HepG2 (cell line): ENCODE measurements at regions not wholly inside any gene's neighbourhood (a gene's known extent, or its start where the extent isn't known, plus 50 kb on each side); places are given as distances from the start of the nearest gene placed in this dataset.

Source experiments
- ATAC-seq: fragments of 200-7000 bp; cut with Tn5 transposase; 3 replicates; pipeline ENCODE4 v1.9.1; 2020; ENCODE audit warnings: mild to moderate bottlenecking, moderate library complexity
- BruUV-seq: library from RNA; stranded (reverse); fragments of 400-500 nt; replicated peaks from 2 replicates; lab custom pipeline; 2021; lab: Mats Ljungman, UMichigan
- CTCF ChIA-PET: fragments of 300-600 bp; formaldehyde crosslinking; extraction: SDS; loops from one replicate; lab custom pipeline; 2021; ENCODE audit warnings: low total read pairs, inconsistent platforms, low intra/inter-chr PET ratio; lab: Yijun Ruan, JAX
- POLR2A ChIA-PET: fragments of 350-600 bp; sonication (Branson Sonifier 250); formaldehyde crosslinking; loops from one replicate; lab custom pipeline; 2020; ENCODE audit warnings: antibody characterized with exemption, inconsistent platforms; lab: Yijun Ruan, JAX
- DNase-seq: peaks from one replicate; pipeline ENCODE4 v3.0.0-alpha.2; 2015; ENCODE audit warnings: low spot score
- FAIRE-seq: peaks from 3 replicates; lab custom pipeline; 2011; peaks lifted over from hg19 to GRCh38; lab: Jason Lieb, UNC
- H2AFZ ChIP-seq: one replicate; pipeline ENCODE4 v1.6.1; 2011; ENCODE audit warnings: low read length, inconsistent platforms
- H3K27ac ChIP-seq: fragments of 300-600 bp; 3 replicates; pipeline ENCODE4 v1.8.0; 2011; ENCODE audit warnings: mixed run types, mild to moderate bottlenecking, mixed read lengths, low read length, inconsistent platforms; ENCODE audit not compliant: insufficient read depth; ENCODE audit errors: extremely low read length
- H3K27me3 ChIP-seq, 2 experiments: fragments of 200-600 bp in 1 of 2; 2 replicates in 1 of 2; 3 replicates in 1 of 2; pipeline versions ENCODE4 v1.6.0 to v1.8.0; 2011; ENCODE audit warnings: low read length in 2 of 2, mild to moderate bottlenecking in 2 of 2, moderate library complexity in 2 of 2, inconsistent platforms in 1 of 2; ENCODE audit not compliant: insufficient read depth in 2 of 2, control insufficient read depth in 1 of 2
- H3K36me3 ChIP-seq, 2 experiments: fragments of 200-600 bp in 1 of 2; replicated peaks in 1 of 2; 2 replicates in 1 of 2; 3 replicates in 1 of 2; pipeline versions ENCODE4 v1.5.1 to v1.8.0; 2011; ENCODE audit warnings: low read length in 2 of 2, inconsistent platforms in 1 of 2; ENCODE audit not compliant: insufficient read depth in 2 of 2, control insufficient read depth in 1 of 2
- H3K4me1 ChIP-seq: 2 replicates; pipeline ENCODE4 v1.5.1; 2012; ENCODE audit warnings: low read length, inconsistent platforms; ENCODE audit not compliant: insufficient read depth
- H3K4me2 ChIP-seq: 2 replicates; pipeline ENCODE4 v1.6.0; 2011; ENCODE audit warnings: low read depth, low read length, inconsistent platforms
- H3K4me3 ChIP-seq, 3 experiments: fragments of 200-600 bp in 1 of 3; sonication (generic), shearing (Covaris generic) in 1 of 3; replicated peaks in 1 of 3; 2 replicates each; pipeline ENCODE4 v1.5.1; 2011 to 2016; ENCODE audit warnings: low read length in 3 of 3, inconsistent platforms in 2 of 3, low read depth in 2 of 3, mild to moderate bottlenecking in 2 of 3, control low read depth in 1 of 3, mixed read lengths in 1 of 3; ENCODE audit not compliant: insufficient read depth in 1 of 3
- H3K79me2 ChIP-seq: one replicate; pipeline ENCODE4 v1.6.1; 2011; ENCODE audit warnings: low read length, inconsistent platforms; ENCODE audit not compliant: insufficient read depth
- H3K9ac ChIP-seq: 2 replicates; pipeline ENCODE4 v1.6.0; 2011; ENCODE audit warnings: mild to moderate bottlenecking, low read depth, low read length, inconsistent platforms; ENCODE audit not compliant: insufficient read depth
- H3K9me3 ChIP-seq: 2 replicates; pipeline ENCODE4 v1.5.1; 2012; ENCODE audit warnings: mild to moderate bottlenecking, low read length
- H4K20me1 ChIP-seq: 2 replicates; pipeline ENCODE4 v1.6.0; 2011; ENCODE audit warnings: inconsistent platforms, mild to moderate bottlenecking, low read length, moderate library complexity; ENCODE audit not compliant: insufficient read depth
- ATF7 ChIP-seq, 2 experiments: fragments of 450-650 bp in 1 of 2; sonication (generic) in 1 of 2; formaldehyde crosslinking in 1 of 2; IDR thresholded peaks; 2 replicates each; pipeline versions ENCODE4 v1.4.0 to v1.6.1; 2016 to 2020; ENCODE audit warnings: antibody characterized with exemption in 1 of 2, mild to moderate bottlenecking in 1 of 2, missing genetic modification reagents in 1 of 2
- BORCS8-MEF2B ChIP-seq: sonication (generic); formaldehyde crosslinking; IDR thresholded peaks from 2 replicates; pipeline ENCODE4 v1.8.0; 2022; ENCODE audit warnings: mild to moderate bottlenecking, missing genetic modification reagents
- DMTF1 ChIP-seq: sonication (generic); formaldehyde crosslinking; IDR thresholded peaks from 2 replicates; pipeline ENCODE4 v1.4.0; 2020; ENCODE audit warnings: mild to moderate bottlenecking, missing genetic modification reagents
- MIER2 ChIP-seq: IDR thresholded peaks from 2 replicates; pipeline ENCODE4 v1.6.1; 2016; ENCODE audit warnings: missing biosample characterization, missing genetic modification reagents
- SRY ChIP-seq: sonication (generic); formaldehyde crosslinking; IDR thresholded peaks from 2 replicates; pipeline ENCODE4 v1.8.0; 2022; ENCODE audit warnings: mild to moderate bottlenecking, missing genetic modification reagents
- ZIK1 ChIP-seq: sonication (generic); formaldehyde crosslinking; IDR thresholded peaks from 2 replicates; pipeline ENCODE4 v1.5.0; 2020; ENCODE audit warnings: mild to moderate bottlenecking, low read depth, missing genetic modification reagents, borderline replicate concordance
- ZNF263 ChIP-seq: sonication (generic); formaldehyde crosslinking; IDR thresholded peaks from 2 replicates; pipeline ENCODE4 v1.4.0; 2020; ENCODE audit warnings: missing genetic modification reagents
- ZNF552 ChIP-seq: sonication (generic); formaldehyde crosslinking; IDR thresholded peaks from 2 replicates; pipeline ENCODE4 v1.9.0; 2022; ENCODE audit warnings: missing genetic modification reagents, mild to moderate bottlenecking, borderline replicate concordance
- WGBS: methylation state at CpG from one replicate; pipeline ENCODE4 v1.1.6; 2017; ENCODE audit warnings: low lambda C conversion rate; 5-methylcytosine and 5-hydroxymethylcytosine counted together
- in situ Hi-C: cut with HindIII; loops from 2 replicates; pipeline ENCODE4 v1.10.0; 2017; ENCODE audit warnings: low pct_unique_long_range_greater_than_20kb; ENCODE audit not compliant: extremely low pct_ligation_motif_present
- intact Hi-C: fragments of 100-400 bp; cut with micrococcal nuclease; formaldehyde crosslinking; loops from one replicate; pipeline ENCODE4 v1.10.0; 2022; ENCODE audit not compliant: unreplicated experiment
- TF ChIP-seq, protein P1 (sequence below): fragments of 450-650 bp; IDR thresholded peaks from 2 replicates; pipeline ENCODE4 v1.6.1; 2016

DNA sequence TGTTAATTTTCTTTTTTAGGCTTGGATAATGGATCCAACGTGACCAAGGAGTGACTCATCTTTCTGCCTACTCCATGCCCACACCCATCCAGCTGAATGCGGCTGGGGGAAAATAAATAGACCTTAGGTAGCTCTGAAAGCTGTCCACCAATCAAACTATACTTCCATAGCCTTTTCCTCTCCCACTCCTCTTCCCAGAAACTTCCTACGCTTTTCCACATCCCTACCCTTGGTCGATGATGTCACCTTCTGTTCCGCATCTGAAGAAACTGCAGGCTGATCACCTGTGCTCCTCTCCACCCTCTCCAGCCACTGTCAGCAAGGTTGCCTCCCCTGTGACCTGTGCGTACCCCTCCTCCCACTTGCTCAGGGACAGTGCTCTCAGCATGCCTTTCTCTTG, 359.8 kb upstream of the KLF6 start:
- ATAC-seq (no peak), DNase-seq (no peak), FAIRE-seq (no peak)
- WGBS, result 1% methylated on average over 6 of the region's 6 CpGs
- BruUV-seq, result no TSS peak
- Histone ChIP-seq H3K9ac (no peak overlapping the region), H3K79me2 (no peaks in the 10 kb centered on the region), H3K4me3 (no peak overlapping the region), H3K27me3 (peaks cover 0 to 3% of the 10 kb centered on the region in 2 experiments; a peak in 3 of 5 replicates), H3K4me2 (no peak overlapping the region), H3K9me3 (no peaks in the 10 kb centered on the region), H4K20me1 (no peaks in the 10 kb centered on the region), H3K36me3 (no peaks in the 10 kb centered on the region), H3K4me1 (no peaks in the 10 kb centered on the region), H2AFZ (no peak overlapping the region), H3K27ac (no peak overlapping the region)
- CTCF ChIA-PET, result no interaction called here
- in situ Hi-C loops (no loop called here), intact Hi-C loops (no loop called here)
- POLR2A ChIA-PET, result no interaction called here
- TF ChIP-seq ZNF552 (no peak), ATF7 (IDR thresholded peaks at IDR 0.05) (peak; percentile 80), ATF7 (CRISPR knock-in tag; IDR thresholded peaks at IDR 0.05) (no peak), ZNF263 (0 out of 2 replicates have a peak, but pooled peaks have one; percentile 21)

DNA sequence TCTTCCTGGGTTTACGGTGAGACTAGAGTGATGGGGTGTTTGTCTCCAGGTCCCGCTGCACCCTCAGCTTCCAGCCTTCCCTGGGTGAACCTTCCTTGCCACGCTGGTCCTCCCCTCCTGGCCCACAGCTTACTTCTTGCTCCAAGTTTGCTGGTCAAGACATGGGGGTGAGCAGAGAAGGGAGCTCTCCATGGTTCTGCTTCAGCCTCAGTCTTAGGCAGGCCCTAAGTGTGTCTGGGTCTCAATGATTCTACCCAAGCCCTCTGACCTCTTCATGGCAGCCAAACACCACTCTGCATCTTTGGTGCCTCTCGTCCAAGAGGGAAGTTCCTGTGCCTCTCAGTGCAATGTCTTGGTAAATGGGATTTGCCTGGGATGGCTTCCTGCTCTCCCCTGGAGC, 356.5 kb upstream of the KLF6 start:
- Histone ChIP-seq H3K79me2 (no peaks in the 10 kb centered on the region), H2AFZ (no peak overlapping the region), H3K9me3 (no peaks in the 10 kb centered on the region), H3K4me3 (no peak overlapping the region), H3K9ac (no peak overlapping the region), H3K27ac (no peak overlapping the region), H3K27me3 (peaks cover 0 to 3% of the 10 kb centered on the region in 2 experiments; a peak in 2 of 5 replicates), H3K4me2 (no peak overlapping the region), H3K4me1 (no peaks in the 10 kb centered on the region), H4K20me1 (no peaks in the 10 kb centered on the region), H3K36me3 (no peaks in the 10 kb centered on the region)
- intact Hi-C loops (no loop called here), in situ Hi-C loops (no loop called here)
- DNase-seq (no peak), ATAC-seq (no peak), FAIRE-seq (no peak)
- 28% methylated on average over 4 of the region's 4 CpGs for WGBS
- POLR2A ChIA-PET, result interaction anchor here (0.6 kb wide), 1 partner anchor 331 kb away, joined by 5 read pairs; no protein-coding TSS in a partner anchor
- no TSS peak for BruUV-seq
- CTCF ChIA-PET, result no interaction called here
- no peak for TF ChIP-seq BORCS8-MEF2B (CRISPR knock-in tag)
- no peak for TF ChIP-seq SRY (CRISPR knock-in tag)
- no peak for TF ChIP-seq ZIK1 (CRISPR knock-in tag)
- no peak for TF ChIP-seq DMTF1 (CRISPR knock-in tag)
- TF ChIP-seq, protein P1, sequence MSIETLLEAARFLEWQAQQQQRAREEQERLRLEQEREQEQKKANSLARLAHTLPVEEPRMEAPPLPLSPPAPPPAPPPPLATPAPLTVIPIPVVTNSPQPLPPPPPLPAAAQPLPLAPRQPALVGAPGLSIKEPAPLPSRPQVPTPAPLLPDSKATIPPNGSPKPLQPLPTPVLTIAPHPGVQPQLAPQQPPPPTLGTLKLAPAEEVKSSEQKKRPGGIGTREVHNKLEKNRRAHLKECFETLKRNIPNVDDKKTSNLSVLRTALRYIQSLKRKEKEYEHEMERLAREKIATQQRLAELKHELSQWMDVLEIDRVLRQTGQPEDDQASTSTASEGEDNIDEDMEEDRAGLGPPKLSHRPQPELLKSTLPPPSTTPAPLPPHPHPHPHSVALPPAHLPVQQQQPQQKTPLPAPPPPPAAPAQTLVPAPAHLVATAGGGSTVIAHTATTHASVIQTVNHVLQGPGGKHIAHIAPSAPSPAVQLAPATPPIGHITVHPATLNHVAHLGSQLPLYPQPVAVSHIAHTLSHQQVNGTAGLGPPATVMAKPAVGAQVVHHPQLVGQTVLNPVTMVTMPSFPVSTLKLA, result no peak
- TF ChIP-seq MIER2, result peak; percentile 92
